B cell (primary cell): ENCODE measurements at regions not wholly inside any gene's neighbourhood (a gene's known extent, or its start where the extent isn't known, plus 50 kb on each side); places are given as distances from the start of the nearest gene placed in this dataset.

Experiments used
- EZH2 ChIP-seq: IDR thresholded peaks from 2 replicates; pipeline ENCODE4 v1.6.1; 2012; ENCODE audit warnings: borderline replicate concordance, low read depth, mild to moderate bottlenecking, moderate library complexity, low read length; ENCODE audit not compliant: insufficient read depth, poor library complexity, severe bottlenecking
- TF ChIP-seq, protein P1 (sequence below): fragments of 200-600 bp; IDR thresholded peaks from one replicate; pipeline ENCODE4 v1.8.0; 2022; ENCODE audit warnings: antibody characterized with exemption, mild to moderate bottlenecking

DNA sequence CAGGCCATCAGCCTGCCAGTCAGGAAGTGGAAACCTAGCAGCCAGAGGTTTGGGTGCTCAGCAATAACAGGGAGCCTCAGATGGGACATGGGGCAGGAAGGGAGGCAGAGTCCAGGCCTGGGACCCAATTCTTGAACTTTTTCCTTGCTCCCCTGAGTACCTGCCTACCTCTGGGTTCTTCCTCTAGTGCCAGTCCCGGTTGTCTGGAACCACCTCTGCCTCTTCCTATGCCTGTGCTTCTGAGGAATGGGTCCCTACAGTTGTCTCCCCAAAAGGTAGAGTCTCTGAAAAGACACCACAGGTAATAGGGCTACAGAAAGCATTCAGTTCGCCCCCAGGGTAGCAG lies 212.4 kb upstream of the MAMLD1 start:
- TF ChIP-seq, protein P1, sequence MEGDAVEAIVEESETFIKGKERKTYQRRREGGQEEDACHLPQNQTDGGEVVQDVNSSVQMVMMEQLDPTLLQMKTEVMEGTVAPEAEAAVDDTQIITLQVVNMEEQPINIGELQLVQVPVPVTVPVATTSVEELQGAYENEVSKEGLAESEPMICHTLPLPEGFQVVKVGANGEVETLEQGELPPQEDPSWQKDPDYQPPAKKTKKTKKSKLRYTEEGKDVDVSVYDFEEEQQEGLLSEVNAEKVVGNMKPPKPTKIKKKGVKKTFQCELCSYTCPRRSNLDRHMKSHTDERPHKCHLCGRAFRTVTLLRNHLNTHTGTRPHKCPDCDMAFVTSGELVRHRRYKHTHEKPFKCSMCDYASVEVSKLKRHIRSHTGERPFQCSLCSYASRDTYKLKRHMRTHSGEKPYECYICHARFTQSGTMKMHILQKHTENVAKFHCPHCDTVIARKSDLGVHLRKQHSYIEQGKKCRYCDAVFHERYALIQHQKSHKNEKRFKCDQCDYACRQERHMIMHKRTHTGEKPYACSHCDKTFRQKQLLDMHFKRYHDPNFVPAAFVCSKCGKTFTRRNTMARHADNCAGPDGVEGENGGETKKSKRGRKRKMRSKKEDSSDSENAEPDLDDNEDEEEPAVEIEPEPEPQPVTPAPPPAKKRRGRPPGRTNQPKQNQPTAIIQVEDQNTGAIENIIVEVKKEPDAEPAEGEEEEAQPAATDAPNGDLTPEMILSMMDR = no peak
- TF ChIP-seq EZH2 = no peak
